NT2/D1 (cell line): ENCODE measurements at regions not wholly inside any gene's neighbourhood (a gene's known extent, or its start where the extent isn't known, plus 50 kb on each side); places are given as distances from the start of the nearest gene placed in this dataset.

ENCODE experiments used
- DNase-seq: peaks from one replicate; pipeline ENCODE4 v3.0.0-alpha.2; 2011; ENCODE audit warnings: low read depth, low spot score
- H3K27me3 ChIP-seq: 2 replicates; pipeline ENCODE4 v1.6.0; 2011; ENCODE audit warnings: mild to moderate bottlenecking; ENCODE audit not compliant: insufficient read length, insufficient read depth
- H3K36me3 ChIP-seq: 2 replicates; pipeline ENCODE4 v1.6.1; 2011; ENCODE audit warnings: mild to moderate bottlenecking, low read length, mixed read lengths; ENCODE audit not compliant: insufficient read depth, insufficient read length
- H3K4me1 ChIP-seq: 2 replicates; pipeline ENCODE4 v1.5.1; 2011; ENCODE audit not compliant: insufficient read depth, insufficient read length
- H3K4me3 ChIP-seq: 2 replicates; pipeline ENCODE4 v1.5.1; 2011; ENCODE audit warnings: low read depth; ENCODE audit not compliant: insufficient read length
- H3K9ac ChIP-seq: 2 replicates; pipeline ENCODE4 v1.6.0; 2011; ENCODE audit warnings: low read depth; ENCODE audit not compliant: insufficient read length
- H3K9me3 ChIP-seq: 2 replicates; pipeline ENCODE4 v1.5.1; 2011; ENCODE audit warnings: mild to moderate bottlenecking, low read length; ENCODE audit not compliant: insufficient read depth
- SUZ12 ChIP-seq: IDR thresholded peaks from 2 replicates; pipeline ENCODE4 v1.6.1; 2011; ENCODE audit not compliant: insufficient read length, insufficient read depth; ENCODE audit errors: extremely low read depth
- YY1 ChIP-seq: IDR thresholded peaks from 2 replicates; pipeline ENCODE4 v1.6.1; 2011; ENCODE audit not compliant: insufficient read length, insufficient read depth
- ZNF274 ChIP-seq: IDR thresholded peaks from 2 replicates; pipeline ENCODE4 v1.6.1; 2011; ENCODE audit warnings: mild to moderate bottlenecking, low read depth, low read length

DNA sequence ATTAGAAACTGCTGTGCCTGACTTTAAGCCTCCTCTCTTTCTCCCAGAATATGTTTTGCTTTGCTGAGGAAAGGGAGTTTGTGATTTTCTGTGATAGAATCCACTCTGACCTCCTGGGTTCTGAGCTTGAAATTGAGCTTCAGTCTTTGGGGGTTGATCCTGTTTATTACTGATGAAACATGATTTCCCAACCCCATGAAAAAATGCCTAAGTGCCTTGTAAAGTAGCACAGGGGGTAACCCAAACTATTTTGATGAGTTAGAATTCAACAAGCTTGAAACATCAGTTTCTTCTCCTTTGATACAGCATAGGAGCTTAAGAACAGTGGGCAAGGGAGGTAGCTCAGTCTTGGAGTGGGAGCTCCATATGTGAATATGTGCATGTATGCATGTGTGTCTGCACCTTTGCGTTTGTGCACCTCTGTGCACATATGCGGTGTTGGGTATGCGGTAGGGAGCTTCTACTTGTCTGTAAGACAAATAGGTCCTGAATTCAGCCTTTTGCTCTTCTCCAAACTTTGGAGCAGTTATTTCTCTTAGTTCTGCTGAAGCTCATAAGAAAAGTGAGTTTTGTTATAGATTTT, 364.6 kb downstream of the OSR1 start:
- TF ChIP-seq SUZ12 (no peak), YY1 (no peak), ZNF274 (no peak)
- DNase-seq: no peak
- H3K4me1 ChIP-seq: no peaks in the 10 kb centered on the region
- H3K27me3 ChIP-seq: no peaks in the 10 kb centered on the region
- no peaks in the 10 kb centered on the region for H3K36me3 ChIP-seq
- no peaks in the 10 kb centered on the region for H3K9me3 ChIP-seq
- no peak overlapping the region for H3K4me3 ChIP-seq
- H3K9ac ChIP-seq: no peak overlapping the region

DNA sequence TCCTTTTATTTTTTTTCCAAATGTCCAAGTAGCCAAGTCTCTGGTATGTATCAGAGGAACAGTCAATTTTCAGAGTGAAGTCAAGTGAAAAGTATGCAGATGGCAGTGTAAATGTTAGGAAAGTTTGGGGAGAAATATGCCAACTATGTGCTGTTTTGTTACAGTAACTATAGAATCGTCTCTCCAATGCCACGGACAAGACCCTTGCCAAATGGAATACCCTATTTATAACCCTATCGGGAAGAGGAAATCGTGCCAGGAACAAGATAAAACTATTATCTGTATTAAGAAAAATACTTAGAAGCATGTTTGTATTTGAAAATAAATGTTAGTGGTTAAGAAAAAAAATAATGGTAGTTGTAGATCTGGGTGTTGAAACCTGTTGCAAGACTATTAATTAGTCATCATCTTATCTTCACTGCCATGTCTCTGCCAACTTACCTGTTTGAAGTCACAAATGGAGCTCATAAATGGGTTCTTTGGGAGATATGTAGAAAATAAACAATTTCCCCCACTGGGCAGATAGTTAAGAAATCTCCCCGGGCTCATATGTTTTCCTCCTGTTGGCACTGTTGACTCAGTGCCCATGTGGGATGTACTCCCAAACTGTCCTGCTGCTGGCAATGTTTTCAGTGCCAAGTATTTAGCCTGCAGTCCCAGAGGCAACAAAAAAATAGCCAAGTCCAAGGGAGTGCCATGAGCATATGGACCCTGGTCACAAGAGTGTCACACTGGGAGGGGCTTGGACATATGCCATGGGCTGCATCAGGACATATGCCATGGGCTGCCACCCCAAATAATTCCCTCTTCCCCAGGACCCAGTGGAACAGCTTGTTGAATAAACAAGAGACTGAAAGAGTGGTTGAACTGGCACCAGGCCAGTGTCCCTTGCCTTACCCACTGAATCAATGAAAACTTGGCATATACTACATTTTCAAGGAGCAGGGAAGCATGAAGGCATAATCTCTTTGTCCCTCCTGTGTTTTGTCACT, 366.9 kb downstream of the OSR1 start:
- DNase-seq: no peak
- Histone ChIP-seq H3K4me1 (no peaks in the 10 kb centered on the region), H3K9me3 (no peaks in the 10 kb centered on the region), H3K27me3 (no peaks in the 10 kb centered on the region), H3K4me3 (no peak overlapping the region), H3K9ac (no peak overlapping the region), H3K36me3 (no peaks in the 10 kb centered on the region)
- no peak for TF ChIP-seq YY1
- no peak for TF ChIP-seq SUZ12
- TF ChIP-seq ZNF274: no peak

DNA sequence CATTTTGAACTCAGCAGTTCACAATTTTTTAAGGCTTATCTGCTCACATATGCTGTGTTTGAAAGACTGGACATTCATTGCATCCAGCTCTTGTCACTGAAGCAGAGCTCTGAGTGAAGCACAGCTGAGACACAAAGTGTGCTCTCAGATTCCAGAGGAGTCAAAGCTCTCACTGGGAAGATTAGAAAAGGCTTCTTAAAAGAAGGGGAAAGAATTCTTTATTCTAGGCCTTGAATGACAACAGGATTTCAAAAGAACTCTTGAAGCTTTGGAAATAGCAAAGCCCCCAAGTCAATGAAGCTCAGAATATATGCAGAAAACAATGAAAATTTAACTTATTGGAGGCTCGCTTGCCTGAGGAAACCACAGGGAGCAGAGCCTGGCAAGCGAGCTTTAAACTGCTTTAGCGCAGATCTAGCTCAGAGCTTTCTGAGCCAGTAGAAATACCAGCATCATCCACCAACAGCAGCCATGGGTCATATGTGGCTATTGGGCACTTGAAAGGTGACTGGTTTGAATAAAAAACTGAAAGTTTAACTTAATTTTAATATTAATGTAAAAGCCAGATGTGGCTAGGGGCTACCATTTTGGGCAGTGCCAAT, 369.7 kb downstream of the OSR1 start:
- H3K4me3 ChIP-seq: no peak overlapping the region
- H3K9me3 ChIP-seq: no peaks in the 10 kb centered on the region
- no peak overlapping the region for H3K9ac ChIP-seq
- peak; percentile 30 for DNase-seq
- no peaks in the 10 kb centered on the region for H3K36me3 ChIP-seq
- no peaks in the 10 kb centered on the region for H3K27me3 ChIP-seq
- no peaks in the 10 kb centered on the region for H3K4me1 ChIP-seq
- TF ChIP-seq ZNF274: no peak
- no peak for TF ChIP-seq YY1
- no peak for TF ChIP-seq SUZ12

DNA sequence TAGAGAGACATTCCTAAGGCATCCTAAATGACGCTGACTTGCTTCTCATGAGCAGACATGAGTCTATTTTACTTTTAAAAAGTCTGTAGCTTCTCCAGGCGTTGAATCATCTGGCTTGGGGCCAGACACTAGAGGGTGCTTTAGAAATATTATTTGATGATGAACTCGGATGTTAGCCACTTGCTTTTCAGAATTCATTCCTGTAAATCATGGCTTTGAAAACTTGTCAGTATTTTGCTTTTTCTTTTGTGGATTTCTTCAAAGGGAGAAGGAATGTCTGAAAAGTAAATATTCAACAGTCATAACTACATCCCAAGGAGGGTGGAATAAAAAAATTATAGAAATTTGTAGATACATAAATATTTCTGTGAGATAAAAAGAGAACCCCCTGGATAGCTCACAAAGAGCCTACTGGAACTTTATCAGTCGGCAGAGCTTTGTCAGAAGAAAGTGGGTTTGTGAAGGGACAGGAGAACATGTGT, 370.8 kb downstream of the OSR1 start:
- H3K9me3 ChIP-seq: no peaks in the 10 kb centered on the region
- no peak for DNase-seq
- H3K36me3 ChIP-seq: no peaks in the 10 kb centered on the region
- H3K4me1 ChIP-seq: no peaks in the 10 kb centered on the region
- TF ChIP-seq SUZ12 (no peak), ZNF274 (no peak), YY1 (no peak)
- H3K27me3 ChIP-seq: no peaks in the 10 kb centered on the region
- H3K9ac ChIP-seq: no peak overlapping the region
- H3K4me3 ChIP-seq: no peak overlapping the region

DNA sequence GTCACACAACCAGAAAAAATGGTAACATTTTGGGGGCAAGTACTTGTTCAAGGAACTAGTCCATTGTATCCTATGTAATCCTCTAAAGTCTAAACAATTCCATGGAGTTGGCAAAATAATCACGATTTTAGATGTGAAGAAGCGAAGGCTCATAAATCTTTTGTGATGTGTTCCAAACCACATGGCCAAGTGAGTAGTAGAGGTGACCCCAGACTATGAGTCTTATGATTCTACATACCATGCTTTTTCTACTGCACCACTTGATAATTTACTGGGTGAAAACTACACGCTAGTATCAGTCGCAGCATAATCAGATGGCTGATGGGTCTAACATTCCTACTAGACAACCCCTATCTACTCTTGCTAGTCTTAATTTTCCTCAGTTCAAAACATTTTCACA, 371.4 kb downstream of the OSR1 start:
- no peaks in the 10 kb centered on the region for H3K4me1 ChIP-seq
- H3K9ac ChIP-seq: no peak overlapping the region
- H3K9me3 ChIP-seq: no peaks in the 10 kb centered on the region
- no peaks in the 10 kb centered on the region for H3K27me3 ChIP-seq
- DNase-seq: no peak
- H3K4me3 ChIP-seq: no peak overlapping the region
- no peaks in the 10 kb centered on the region for H3K36me3 ChIP-seq
- TF ChIP-seq ZNF274 (no peak), YY1 (no peak), SUZ12 (no peak)

DNA sequence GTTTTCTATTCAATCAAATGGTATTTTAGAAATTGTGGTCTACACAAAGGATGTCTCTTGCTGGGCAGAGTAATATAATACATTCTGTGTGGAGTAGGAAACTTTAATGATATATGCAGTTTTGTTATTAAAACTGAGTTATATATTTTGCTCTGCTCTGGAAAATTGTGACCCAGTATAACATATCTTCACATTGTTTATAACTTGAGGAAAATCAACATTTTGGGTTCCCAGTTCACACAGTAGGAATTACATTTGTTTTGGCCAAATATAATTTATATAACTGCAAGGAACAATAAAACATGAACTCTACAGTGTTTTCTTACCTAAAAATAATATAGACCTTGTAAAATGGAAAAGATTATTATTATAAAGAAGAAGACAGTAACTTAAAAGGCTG, 372.4 kb downstream of the OSR1 start:
- H3K9ac ChIP-seq: no peak overlapping the region
- no peak for DNase-seq
- H3K9me3 ChIP-seq: no peaks in the 10 kb centered on the region
- no peak for TF ChIP-seq SUZ12
- no peak for TF ChIP-seq ZNF274
- no peak for TF ChIP-seq YY1
- H3K4me3 ChIP-seq: no peak overlapping the region
- no peaks in the 10 kb centered on the region for H3K27me3 ChIP-seq
- H3K36me3 ChIP-seq: no peaks in the 10 kb centered on the region
- H3K4me1 ChIP-seq: no peaks in the 10 kb centered on the region
